Activated naive CD8-positive, alpha-beta T cell treated with anti-CD3 and anti-CD28 coated beads, Interleukin-2, amount 10 ng/mL, durations not matched to agents 7 days and 5 days (primary cell): ENCODE measurements at regions not wholly inside any gene's neighbourhood (a gene's known extent, or its start where the extent isn't known, plus 50 kb on each side); places are given as distances from the start of the nearest gene placed in this dataset.

Experiments
- ATAC-seq: fragments of 150-1000 bp; cut with Tn5 transposase; one replicate; pipeline ENCODE4 v1.10.0; 2021; ENCODE audit warnings: low read depth, moderate library complexity
- POLR2A ChIA-PET: fragments of 350-600 bp; sonication (Branson Sonifier 250); formaldehyde crosslinking; loops from one replicate; lab custom pipeline; 2021; ENCODE audit warnings: antibody characterized with exemption; lab: Charles Lee
- DNase-seq: peaks from one replicate; pipeline ENCODE4 v3.0.0; 2021
- H3K27ac Mint-ChIP-seq: one replicate; pipeline ENCODE4 v1.8.0; 2022; ENCODE audit warnings: mild to moderate bottlenecking, mixed read lengths
- H3K27me3 Mint-ChIP-seq: one replicate; pipeline ENCODE4 v1.8.0; 2022; ENCODE audit warnings: mild to moderate bottlenecking, moderate library complexity, mixed read lengths
- H3K36me3 Mint-ChIP-seq: one replicate; pipeline ENCODE4 v1.8.0; 2021; ENCODE audit warnings: mild to moderate bottlenecking, mixed read lengths
- H3K4me1 Mint-ChIP-seq: one replicate; pipeline ENCODE4 v1.8.0; 2021; ENCODE audit warnings: mixed read lengths
- H3K4me3 Mint-ChIP-seq: one replicate; pipeline ENCODE4 v1.8.0; 2022; ENCODE audit warnings: mild to moderate bottlenecking, moderate library complexity, mixed read lengths
- H3K9me3 Mint-ChIP-seq: one replicate; pipeline ENCODE4 v1.8.0; 2021; ENCODE audit warnings: mixed read lengths

- no peaks in the 10 kb centered on the region for H3K36me3 Mint-ChIP-seq
Observed at GRCh38 chr12:103178366-103179080, 221.0 kb downstream of the ASCL1 start.

GRCh38 chr12:103181366-103182152 is 224.1 kb downstream of the ASCL1 start:
- H3K27ac Mint-ChIP-seq, result no peak overlapping the region
- ATAC-seq, result no peak

More at GRCh38 chr12:103178366-103179080, 221.0 kb downstream of the ASCL1 start:
- H3K9me3 Mint-ChIP-seq, result peaks cover 2% of the 10 kb centered on the region
- no peak for ATAC-seq
- no peak for DNase-seq
- H3K4me3 Mint-ChIP-seq, result no peak overlapping the region
- H3K4me1 Mint-ChIP-seq, result no peaks in the 10 kb centered on the region
- POLR2A ChIA-PET, result no interaction called here
- H3K27ac Mint-ChIP-seq, result no peak overlapping the region
- no peaks in the 10 kb centered on the region for H3K27me3 Mint-ChIP-seq

GRCh38 chr12:103182299-103182698 is 224.8 kb downstream of the ASCL1 start:
- ATAC-seq (no peak), DNase-seq (no peak)
- POLR2A ChIA-PET, result no interaction called here
- Mint-ChIP-seq H3K9me3 (peaks cover 2% of the 10 kb centered on the region), H3K4me3 (no peak overlapping the region), H3K36me3 (no peaks in the 10 kb centered on the region), H3K4me1 (no peaks in the 10 kb centered on the region), H3K27ac (no peak overlapping the region), H3K27me3 (peaks cover 2% of the 10 kb centered on the region)

More at GRCh38 chr12:103181366-103182152, 224.1 kb downstream of the ASCL1 start:
- peaks cover 2% of the 10 kb centered on the region for H3K27me3 Mint-ChIP-seq
- H3K36me3 Mint-ChIP-seq, result no peaks in the 10 kb centered on the region
- H3K4me1 Mint-ChIP-seq, result no peaks in the 10 kb centered on the region
- POLR2A ChIA-PET, result no interaction called here
- no peak for DNase-seq
- no peak overlapping the region for H3K4me3 Mint-ChIP-seq
- peaks cover 2% of the 10 kb centered on the region for H3K9me3 Mint-ChIP-seq

- DNase-seq, result no peak
- Mint-ChIP-seq H3K9me3 (peaks cover 5% of the 10 kb centered on the region), H3K27ac (no peak overlapping the region), H3K36me3 (no peaks in the 10 kb centered on the region), H3K27me3 (no peaks in the 10 kb centered on the region), H3K4me1 (no peaks in the 10 kb centered on the region), H3K4me3 (no peak overlapping the region)
- POLR2A ChIA-PET, result no interaction called here
- ATAC-seq, result no peak
Observed at GRCh38 chr12:103196467-103196866, 239.0 kb downstream of the ASCL1 start.

- Mint-ChIP-seq H3K27me3 (no peaks in the 10 kb centered on the region), H3K9me3 (peaks cover 5% of the 10 kb centered on the region), H3K36me3 (no peaks in the 10 kb centered on the region), H3K4me1 (no peaks in the 10 kb centered on the region), H3K4me3 (no peak overlapping the region), H3K27ac (no peak overlapping the region)
- ATAC-seq (no peak), DNase-seq (no peak)
- POLR2A ChIA-PET, result no interaction called here
Observed at GRCh38 chr12:103197725-103198388, 240.4 kb downstream of the ASCL1 start.

GRCh38 chr12:103198499-103198898 is 241.0 kb downstream of the ASCL1 start:
- Mint-ChIP-seq H3K27me3 (no peaks in the 10 kb centered on the region), H3K4me1 (no peaks in the 10 kb centered on the region), H3K27ac (no peak overlapping the region), H3K36me3 (no peaks in the 10 kb centered on the region), H3K9me3 (peaks cover 7% of the 10 kb centered on the region), H3K4me3 (no peak overlapping the region)
- DNase-seq, result no peak
- POLR2A ChIA-PET, result no interaction called here
- ATAC-seq, result no peak

GRCh38 chr12:103205906-103206305 is 248.4 kb downstream of the ASCL1 start:
- Mint-ChIP-seq H3K4me3 (no peak overlapping the region), H3K27ac (no peak overlapping the region), H3K4me1 (no peaks in the 10 kb centered on the region), H3K36me3 (no peaks in the 10 kb centered on the region), H3K9me3 (peaks cover 8% of the 10 kb centered on the region), H3K27me3 (no peaks in the 10 kb centered on the region)
- POLR2A ChIA-PET, result no interaction called here
- no peak for ATAC-seq
- no peak for DNase-seq

- Mint-ChIP-seq H3K4me3 (no peak overlapping the region), H3K36me3 (no peaks in the 10 kb centered on the region), H3K27ac (no peak overlapping the region), H3K4me1 (no peaks in the 10 kb centered on the region), H3K9me3 (peaks cover 8% of the 10 kb centered on the region), H3K27me3 (no peaks in the 10 kb centered on the region)
- no peak for ATAC-seq
- DNase-seq, result no peak
- POLR2A ChIA-PET, result no interaction called here
Observed at GRCh38 chr12:103207936-103208335, 250.5 kb downstream of the ASCL1 start.

- no peaks in the 10 kb centered on the region for H3K27me3 Mint-ChIP-seq
- POLR2A ChIA-PET, result no interaction called here
Observed at GRCh38 chr12:103241184-103241583, 254.6 kb downstream of the C12orf42 start.

GRCh38 chr12:103244596-103244995 is 251.2 kb downstream of the C12orf42 start:
- Mint-ChIP-seq H3K27me3 (peaks cover 2% of the 10 kb centered on the region), H3K4me1 (no peaks in the 10 kb centered on the region), H3K27ac (no peak overlapping the region), H3K9me3 (peaks cover 4% of the 10 kb centered on the region), H3K4me3 (no peak overlapping the region), H3K36me3 (no peaks in the 10 kb centered on the region)
- ATAC-seq (no peak), DNase-seq (no peak)
- POLR2A ChIA-PET, result no interaction called here

More at GRCh38 chr12:103241184-103241583, 254.6 kb downstream of the C12orf42 start:
- no peak overlapping the region for H3K4me3 Mint-ChIP-seq
- no peaks in the 10 kb centered on the region for H3K4me1 Mint-ChIP-seq
- no peaks in the 10 kb centered on the region for H3K36me3 Mint-ChIP-seq
- peaks cover 1% of the 10 kb centered on the region for H3K9me3 Mint-ChIP-seq
- DNase-seq, result no peak
- no peak for ATAC-seq
- H3K27ac Mint-ChIP-seq, result no peak overlapping the region

- POLR2A ChIA-PET, result no interaction called here
- Mint-ChIP-seq H3K27ac (no peak overlapping the region), H3K9me3 (peaks cover 10% of the 10 kb centered on the region), H3K36me3 (no peaks in the 10 kb centered on the region), H3K27me3 (peaks cover 2% of the 10 kb centered on the region), H3K4me3 (no peak overlapping the region), H3K4me1 (no peaks in the 10 kb centered on the region)
- ATAC-seq, result no peak
- DNase-seq, result no peak
Observed at GRCh38 chr12:103247531-103247930, 248.2 kb downstream of the C12orf42 start.

GRCh38 chr12:103249607-103250006 is 246.2 kb downstream of the C12orf42 start:
- no peak for ATAC-seq
- Mint-ChIP-seq H3K4me1 (no peaks in the 10 kb centered on the region), H3K4me3 (no peak overlapping the region), H3K36me3 (no peaks in the 10 kb centered on the region), H3K9me3 (peaks cover 12% of the 10 kb centered on the region), H3K27ac (no peak overlapping the region), H3K27me3 (peaks cover 2% of the 10 kb centered on the region)
- POLR2A ChIA-PET, result no interaction called here
- no peak for DNase-seq

- H3K4me3 Mint-ChIP-seq, result no peak overlapping the region
- no peaks in the 10 kb centered on the region for H3K36me3 Mint-ChIP-seq
- H3K9me3 Mint-ChIP-seq, result peaks cover 13% of the 10 kb centered on the region
- POLR2A ChIA-PET, result no interaction called here
- H3K4me1 Mint-ChIP-seq, result no peaks in the 10 kb centered on the region
- no peak for ATAC-seq
- DNase-seq, result no peak
- no peak overlapping the region for H3K27ac Mint-ChIP-seq
- H3K27me3 Mint-ChIP-seq, result peaks cover 2% of the 10 kb centered on the region
Observed at GRCh38 chr12:103250487-103250886, 245.3 kb downstream of the C12orf42 start.
